ENCODE measurements at regions not wholly inside any gene's neighbourhood (a gene's known extent, or its start where the extent isn't known, plus 50 kb on each side); places are given as distances from the start of the nearest gene placed in this dataset.

- Mint-ChIP-seq H3K27ac (no peak overlapping the region), H3K27me3 (ENCODE audit: insufficient read depth) (peaks cover 2% of the 10 kb centered on the region; the same call in 1 of the 2 replicates)
These were observed 452.5 kb upstream of the CCL2 start for GRCh38 chr17:33802349-33803198.

GRCh38 chr17:33803199-33803685 lies 451.8 kb upstream of the CCL2 start:
- Mint-ChIP-seq H3K4me1 (ENCODE audit: low read depth) (no peaks in the 10 kb centered on the region), H3K4me3 (no peak overlapping the region), H3K27me3 (ENCODE audit: insufficient read depth) (peaks cover 2% of the 10 kb centered on the region; the same call in 1 of the 2 replicates), H3K27ac (no peak overlapping the region), H3K9me3 (peaks cover 53% of the 10 kb centered on the region), H3K36me3 (ENCODE audit: low read depth) (no peaks in the 10 kb centered on the region)
- no peak for TF ChIP-seq CTCF (IDR thresholded peaks at IDR 0.05)
- DNase-seq, result no peak

More at GRCh38 chr17:33802349-33803198, 452.5 kb upstream of the CCL2 start:
- Mint-ChIP-seq H3K4me3 (no peak overlapping the region), H3K9me3 (peaks cover 57% of the 10 kb centered on the region), H3K36me3 (ENCODE audit: low read depth) (no peaks in the 10 kb centered on the region), H3K4me1 (ENCODE audit: low read depth) (no peaks in the 10 kb centered on the region)
- DNase-seq, result no peak
- TF ChIP-seq CTCF (IDR thresholded peaks at IDR 0.05), result no peak

- Mint-ChIP-seq H3K27me3 (ENCODE audit: insufficient read depth) (peaks cover 2% of the 10 kb centered on the region; the same call in 1 of the 2 replicates), H3K4me3 (no peak overlapping the region)
- no peak for DNase-seq
These were observed 451.4 kb upstream of the CCL2 start for GRCh38 chr17:33803686-33804085.

GRCh38 chr17:33804401-33804800 lies 450.7 kb upstream of the CCL2 start:
- H3K27ac Mint-ChIP-seq, result no peak overlapping the region
- peaks cover 2% of the 10 kb centered on the region; the same call in 1 of the 2 replicates for H3K27me3 Mint-ChIP-seq (ENCODE audit: insufficient read depth)
- H3K4me1 Mint-ChIP-seq (ENCODE audit: low read depth), result no peaks in the 10 kb centered on the region
- TF ChIP-seq CTCF (IDR thresholded peaks at IDR 0.05), result no peak
- no peaks in the 10 kb centered on the region for H3K36me3 Mint-ChIP-seq (ENCODE audit: low read depth)
- no peak overlapping the region for H3K4me3 Mint-ChIP-seq
- no peak for DNase-seq
- H3K9me3 Mint-ChIP-seq, result peaks cover 52% of the 10 kb centered on the region

More at GRCh38 chr17:33803686-33804085, 451.4 kb upstream of the CCL2 start:
- no peak for TF ChIP-seq CTCF (IDR thresholded peaks at IDR 0.05)
- no peak overlapping the region for H3K27ac Mint-ChIP-seq
- H3K4me1 Mint-ChIP-seq (ENCODE audit: low read depth), result no peaks in the 10 kb centered on the region
- H3K9me3 Mint-ChIP-seq, result peaks cover 52% of the 10 kb centered on the region
- no peaks in the 10 kb centered on the region for H3K36me3 Mint-ChIP-seq (ENCODE audit: low read depth)

GRCh38 chr17:33806631-33807030 lies 448.5 kb upstream of the CCL2 start:
- no peak for TF ChIP-seq CTCF (IDR thresholded peaks at IDR 0.05)
- H3K4me1 Mint-ChIP-seq (ENCODE audit: low read depth), result no peaks in the 10 kb centered on the region
- H3K4me3 Mint-ChIP-seq, result no peak overlapping the region
- H3K9me3 Mint-ChIP-seq, result peaks cover 54% of the 10 kb centered on the region
- no peak for DNase-seq
- peaks cover 2% of the 10 kb centered on the region; the same call in 1 of the 2 replicates for H3K27me3 Mint-ChIP-seq (ENCODE audit: insufficient read depth)
- H3K36me3 Mint-ChIP-seq (ENCODE audit: low read depth), result no peaks in the 10 kb centered on the region
- H3K27ac Mint-ChIP-seq, result no peak overlapping the region
